NCI-H345 treated with DMSO at 0.1 percent for 48 hours (cell line): ENCODE measurements at regions not wholly inside any gene's neighbourhood (a gene's known extent, or its start where the extent isn't known, plus 50 kb on each side); places are given as distances from the start of the nearest gene placed in this dataset.

Experiments
- DNase-seq: peaks from one replicate; lab custom pipeline; 2025; ENCODE audit not compliant: unreplicated experiment; lab: John Stamatoyannopoulos, UW

DNA sequence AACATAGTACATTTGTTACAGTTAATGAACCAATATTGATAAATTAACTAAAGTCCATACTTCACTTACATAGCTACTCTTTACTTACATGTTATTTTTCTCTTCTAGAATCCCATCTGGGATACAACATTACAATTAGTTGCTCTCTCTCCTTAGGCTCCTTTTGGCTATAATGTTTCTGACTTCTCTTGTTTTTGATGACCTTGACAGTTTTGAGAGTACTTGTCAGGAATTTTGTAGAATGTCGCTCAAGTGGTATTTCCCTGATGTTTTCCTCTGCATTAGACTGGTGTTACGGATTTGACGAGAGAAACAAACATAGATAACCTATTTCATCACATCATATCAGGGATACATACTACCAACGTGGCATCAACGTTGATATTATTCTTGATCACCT lies 925.4 kb upstream of the TMPRSS15 start:
- DNase-seq = no peak

- no peak for DNase-seq
Observed at GRCh38 chr21:19340303-19340702, 936.7 kb upstream of the TMPRSS15 start.

DNA sequence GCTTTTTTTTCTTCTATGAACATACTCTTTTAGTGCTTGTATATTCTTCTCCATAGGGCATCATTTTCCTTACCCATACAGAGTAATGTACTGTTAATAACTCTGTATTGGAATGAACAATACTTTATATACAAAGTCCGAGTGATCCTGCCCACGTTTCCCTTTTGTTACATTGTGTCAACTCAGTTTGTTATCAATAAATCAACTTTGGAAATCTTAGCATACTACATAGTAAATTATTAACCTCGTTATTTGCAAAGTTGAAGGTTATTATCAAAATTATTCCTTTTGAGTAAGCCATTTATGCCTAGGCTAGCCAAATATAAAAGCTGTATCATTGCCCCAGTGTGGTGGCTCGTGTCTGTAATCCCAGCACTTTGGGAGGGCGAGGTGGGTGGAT lies 937.4 kb upstream of the TMPRSS15 start:
- no peak for DNase-seq

- no peak for DNase-seq
Observed at GRCh38 chr21:19343711-19344110, 940.1 kb upstream of the TMPRSS15 start.

GRCh38 chr21:19350286-19350685 lies 946.7 kb upstream of the TMPRSS15 start:
- DNase-seq = no peak

DNA sequence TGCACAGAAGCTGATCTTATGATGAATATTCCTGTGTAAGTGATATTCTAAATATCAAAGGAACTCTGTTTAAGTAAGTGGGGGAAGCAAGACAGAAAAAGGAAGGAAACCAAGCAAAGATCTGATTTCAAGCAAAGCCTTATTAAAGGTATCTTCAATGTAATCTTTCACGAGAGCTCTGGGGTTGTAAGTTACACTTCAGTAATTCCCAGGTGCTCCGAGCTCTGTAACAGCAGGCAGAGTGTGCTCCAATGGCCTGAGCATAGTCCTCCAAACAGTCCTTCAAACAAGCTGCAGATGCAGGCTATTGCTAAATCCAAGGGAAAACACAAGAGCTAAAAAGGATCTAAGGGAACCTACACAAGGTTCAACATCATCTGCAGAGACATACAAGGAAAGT lies 949.7 kb upstream of the TMPRSS15 start:
- no peak for DNase-seq

DNA sequence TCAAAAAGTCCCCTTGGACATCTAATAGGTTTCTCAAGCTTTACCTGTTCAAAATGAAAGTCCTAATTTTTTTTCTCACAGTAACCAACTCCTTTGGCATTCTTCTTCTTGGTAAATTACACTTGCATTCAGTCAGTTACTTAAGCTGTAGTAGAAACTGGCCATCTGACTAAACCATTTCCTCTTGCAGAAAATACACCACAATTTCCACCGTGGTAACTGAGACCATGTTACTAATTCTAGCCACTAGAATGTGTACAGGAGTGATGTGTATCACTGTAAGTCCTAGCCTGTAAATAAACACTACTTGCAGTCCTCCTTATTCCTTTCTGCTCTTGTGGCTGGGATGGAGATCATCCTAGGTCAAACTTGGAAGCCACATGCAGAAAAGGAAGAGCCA lies 965.4 kb upstream of the TMPRSS15 start:
- DNase-seq = no peak

GRCh38 chr21:19392390-19392789 lies 988.8 kb upstream of the TMPRSS15 start:
- DNase-seq = no peak

DNA sequence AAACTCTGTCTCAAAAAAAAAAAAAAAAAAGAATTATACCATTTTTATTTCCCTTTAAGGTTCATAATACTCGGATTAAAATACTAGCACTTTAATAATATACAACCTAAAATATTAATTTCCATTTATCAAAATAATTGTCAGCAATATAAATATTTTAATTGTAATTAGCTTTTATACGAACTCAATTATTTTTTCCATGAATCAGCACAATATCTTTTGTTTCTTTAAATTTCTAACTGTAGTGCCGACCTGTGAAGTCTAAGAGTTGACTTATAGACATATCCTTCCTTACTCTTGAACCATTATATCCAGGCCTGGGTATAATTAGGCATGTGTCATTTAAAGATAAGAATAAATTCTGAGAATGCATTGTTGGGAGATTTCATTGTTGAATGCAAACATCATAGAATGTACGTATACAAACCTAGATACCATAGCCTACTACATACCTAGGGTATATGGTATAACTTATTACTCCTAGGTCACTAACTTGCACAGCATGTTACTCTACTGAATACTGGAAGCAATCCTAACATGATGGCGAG lies 996.7 kb upstream of the TMPRSS15 start:
- DNase-seq = no peak

GRCh38 chr21:19402870-19403269 lies 999.3 kb upstream of the TMPRSS15 start:
- no peak for DNase-seq

GRCh38 chr21:19405326-19405725 lies 1001.7 kb upstream of the TMPRSS15 start:
- DNase-seq = no peak

DNA sequence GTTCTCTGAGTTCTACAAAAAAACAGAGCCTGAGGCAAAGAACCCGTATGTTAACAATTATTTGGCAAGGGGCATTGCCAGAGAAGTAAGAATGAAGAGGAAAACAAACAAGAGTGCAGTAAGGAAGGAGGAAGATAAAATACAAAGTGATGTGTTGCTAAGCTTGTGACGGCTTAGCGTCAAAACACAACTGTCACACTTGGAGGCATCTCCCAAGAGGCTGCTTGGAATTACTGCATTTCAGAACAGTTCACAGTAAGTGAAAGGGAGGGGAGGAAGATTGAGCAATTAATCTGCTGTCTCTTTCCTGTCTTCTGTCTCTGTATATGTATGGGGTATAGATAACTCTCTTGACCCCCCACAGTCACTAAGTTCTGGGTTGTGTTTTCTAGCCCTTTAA lies 1017.0 kb upstream of the TMPRSS15 start:
- no peak for DNase-seq

- DNase-seq = no peak
Observed at GRCh38 chr21:19433623-19434022, 1030.0 kb upstream of the TMPRSS15 start.

DNA sequence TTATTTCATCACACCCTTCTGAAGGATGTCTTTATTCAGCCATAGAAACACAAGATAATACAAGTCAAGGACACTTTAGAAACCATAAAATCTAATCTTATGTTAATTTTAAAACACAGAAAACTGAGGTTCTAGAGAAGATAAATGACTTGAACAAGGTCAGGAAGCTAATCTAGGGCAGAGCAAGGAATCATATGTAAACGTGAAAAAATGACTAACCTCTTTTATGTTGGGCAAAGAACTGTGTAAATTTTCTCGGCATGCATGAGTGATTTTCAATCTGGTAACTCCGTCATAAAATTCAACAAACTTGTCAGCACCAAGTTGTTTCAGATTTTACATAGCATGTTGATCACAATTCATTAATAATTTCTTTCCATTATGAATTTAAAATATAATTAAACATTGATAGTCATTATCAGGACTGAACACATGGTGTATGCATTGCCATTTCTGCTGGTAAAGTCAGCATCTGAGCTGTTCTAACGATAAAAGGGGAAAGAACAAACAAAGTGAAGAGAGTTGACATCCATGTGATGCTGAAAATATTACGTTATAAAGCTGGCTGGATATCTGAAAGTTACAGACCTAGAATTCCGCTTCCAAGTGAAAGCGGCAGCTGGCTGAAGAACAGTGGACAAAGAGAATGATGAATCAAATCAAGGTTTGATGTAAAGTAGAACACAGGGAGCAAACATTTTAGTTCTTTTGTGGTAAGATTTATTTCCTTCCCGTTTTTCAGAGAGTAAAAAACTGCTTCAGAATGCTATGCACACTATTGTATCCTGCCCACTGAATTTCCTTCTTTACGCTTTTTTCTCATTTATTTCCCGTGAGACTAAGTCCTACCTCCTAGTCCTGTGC lies 1037.4 kb upstream of the TMPRSS15 start:
- no peak for DNase-seq

DNA sequence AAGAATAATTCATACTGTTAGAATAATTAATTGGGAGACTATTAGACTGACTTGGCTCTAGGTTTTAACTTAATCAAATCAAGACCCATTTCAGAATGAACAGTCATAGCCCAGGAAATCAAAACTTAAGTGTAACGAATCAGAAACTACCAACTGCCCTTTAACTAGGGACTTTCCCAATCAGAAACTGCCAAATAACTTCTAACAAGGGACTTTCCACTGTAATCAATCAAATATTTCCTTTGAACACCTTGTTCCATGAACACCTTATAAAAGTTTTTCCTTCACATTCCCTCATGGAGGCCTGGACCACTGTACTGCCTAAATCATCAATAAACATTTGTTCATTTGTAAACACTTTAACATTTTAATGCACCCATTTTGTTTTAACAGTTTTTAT lies 1054.7 kb upstream of the TMPRSS15 start:
- no peak for DNase-seq

- no peak for DNase-seq
Observed at GRCh38 chr21:19461481-19462205, 1058.1 kb upstream of the TMPRSS15 start.

GRCh38 chr21:19463966-19464365 lies 1060.4 kb upstream of the TMPRSS15 start:
- DNase-seq = no peak

GRCh38 chr21:19468991-19469715 lies 1065.6 kb upstream of the TMPRSS15 start:
- no peak for DNase-seq

DNA sequence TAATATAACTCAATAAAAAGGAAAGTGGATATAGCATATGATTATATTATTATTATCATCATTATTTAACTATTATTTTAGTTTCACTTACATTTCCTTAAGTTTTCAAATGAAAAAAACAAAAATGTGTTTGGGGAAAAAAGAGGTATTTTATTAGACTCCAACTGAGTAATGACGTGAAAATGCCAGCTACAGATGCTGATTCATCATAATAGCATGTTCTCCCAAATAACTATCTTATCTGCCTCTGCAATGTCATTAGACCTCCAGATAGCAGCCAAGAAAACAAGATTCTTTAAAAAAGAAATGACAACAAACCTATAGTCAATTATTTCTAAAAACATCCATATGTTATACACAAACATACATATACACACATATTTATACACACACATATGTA lies 1071.9 kb upstream of the TMPRSS15 start:
- DNase-seq = no peak

- DNase-seq = no peak
Observed at GRCh38 chr21:19489930-19490329, 1086.3 kb upstream of the TMPRSS15 start.

DNA sequence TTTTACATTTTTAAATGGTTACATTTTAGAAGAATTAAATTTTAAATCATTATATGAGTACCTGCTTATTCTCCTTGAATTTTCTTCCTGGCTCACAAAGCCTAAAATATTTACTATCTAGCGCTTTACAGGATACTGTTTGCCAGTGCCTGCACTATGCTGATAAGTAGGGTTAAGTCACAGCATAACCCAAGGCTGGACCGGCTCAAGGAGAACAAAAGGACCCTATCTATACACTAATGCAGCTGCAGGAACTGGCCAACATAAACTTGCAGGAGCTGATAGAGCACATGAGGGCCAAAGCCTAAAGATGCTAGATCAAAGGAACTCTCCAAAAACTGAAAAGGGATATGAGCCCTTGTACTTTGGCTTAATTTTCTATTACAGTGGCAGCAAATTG lies 1086.9 kb upstream of the TMPRSS15 start:
- DNase-seq = no peak
